ENCODE measurements at regions not wholly inside any gene's neighbourhood (a gene's known extent, or its start where the extent isn't known, plus 50 kb on each side); places are given as distances from the start of the nearest gene placed in this dataset.

- TF ChIP-seq POLR2AphosphoS5 (IDR thresholded peaks at IDR 0.05) (no peak), CTCF (IDR thresholded peaks at IDR 0.05) (no peak), EP300 (IDR thresholded peaks at IDR 0.05) (no peak)
These were observed 331.6 kb upstream of the FAM241A start for GRCh38 chr4:111813555-111814140.

Measured in suprapubic skin (tissue), 4 donors.